ENCODE measurements at regions not wholly inside any gene's neighbourhood (a gene's known extent, or its start where the extent isn't known, plus 50 kb on each side); places are given as distances from the start of the nearest gene placed in this dataset.
"Not testable (repeated sequence)": the region's sequence is repeated elsewhere in the genome, so short reads cannot be mapped to it uniquely, and the experiment has no call there.

GRCh38 chr11:71167814-71168213, 84.6 kb downstream of the SHANK2 start:
- not testable (repeated sequence) for TF ChIP-seq CTCF (IDR thresholded peaks at IDR 0.05; ENCODE audit: borderline replicate concordance, extremely low read depth, low read length, poor library complexity, severe bottlenecking); EZH2 (IDR thresholded peaks at IDR 0.05; ENCODE audit: borderline replicate concordance, low read depth, low read length, severe bottlenecking)

All from DND-41 (cell line).